GM12878 (cell line): ENCODE measurements at regions not wholly inside any gene's neighbourhood (a gene's known extent, or its start where the extent isn't known, plus 50 kb on each side); places are given as distances from the start of the nearest gene placed in this dataset.

Experiments used
- ATAC-seq: fragments of 200-7000 bp; cut with Tn5 transposase; 3 replicates; pipeline ENCODE4 v1.9.1; 2020; ENCODE audit warnings: mild to moderate bottlenecking, moderate library complexity
- BruUV-seq: library from RNA; stranded (reverse); fragments of 400-500 nt; replicated peaks from 2 replicates; lab custom pipeline; 2021; lab: Mats Ljungman, UMichigan
- CTCF ChIA-PET: fragments of 300-600 bp; sonication (Branson Sonifier 250); formaldehyde crosslinking; extraction: SDS; loops from one replicate; lab custom pipeline; 2021; ENCODE audit warnings: inconsistent platforms; lab: Yijun Ruan, JAX
- POLR2A ChIA-PET: fragments of 350-600 bp; formaldehyde crosslinking; extraction: SDS; loops from one replicate; lab custom pipeline; 2021; ENCODE audit warnings: inconsistent platforms; lab: Charles Lee
- RAD21 ChIA-PET: fragments of 300-600 bp; sonication (Branson Sonifier 250); formaldehyde crosslinking; loops from one replicate; lab custom pipeline; 2023; ENCODE audit warnings: antibody characterized with exemption; ENCODE audit not compliant: unreplicated experiment; lab: Charles Lee
- SMC1A ChIA-PET: fragments of 300-600 bp; sonication (Branson Sonifier 250); formaldehyde crosslinking; loops from one replicate; lab custom pipeline; 2023; ENCODE audit not compliant: unreplicated experiment, uncharacterized antibody; lab: Charles Lee
- DNase-seq: peaks from one replicate; pipeline ENCODE4 v3.0.0-alpha.2; 2011; ENCODE audit warnings: low read depth, low spot score
- FAIRE-seq: peaks from 3 replicates; lab custom pipeline; 2011; peaks lifted over from hg19 to GRCh38; lab: Jason Lieb, UNC
- H2AFZ ChIP-seq: 2 replicates; pipeline ENCODE4 v1.6.0; 2011; ENCODE audit warnings: low read depth, low read length, control low read depth; ENCODE audit not compliant: control insufficient read depth
- H3K27ac ChIP-seq: 2 replicates; pipeline ENCODE4 v1.5.1; 2011; ENCODE audit warnings: control low read depth; ENCODE audit not compliant: control insufficient read depth, insufficient read depth
- H3K27me3 ChIP-seq, 2 experiments: replicated peaks in 1 of 2; 2 replicates each; pipeline versions ENCODE4 v1.6.0 to v1.6.1; 2011; ENCODE audit warnings: low read length in 1 of 2; ENCODE audit not compliant: control insufficient read depth in 2 of 2, insufficient read depth in 2 of 2
- H3K36me3 ChIP-seq, 2 experiments: 2 replicates each; pipeline ENCODE4 v1.5.1; 2011; ENCODE audit warnings: low read length in 1 of 2; ENCODE audit not compliant: control insufficient read depth in 2 of 2, insufficient read depth in 2 of 2
- H3K4me1 ChIP-seq: 2 replicates; pipeline ENCODE4 v1.6.1; 2011; ENCODE audit warnings: mild to moderate bottlenecking, low read length, moderate library complexity, mixed read lengths; ENCODE audit not compliant: control insufficient read depth, insufficient read depth
- H3K4me2 ChIP-seq: 2 replicates; pipeline ENCODE4 v1.6.0; 2011; ENCODE audit warnings: control low read depth; ENCODE audit not compliant: control insufficient read depth, insufficient read depth
- H3K4me3 ChIP-seq: fragments of 200-600 bp; sonication (generic); 2 replicates; pipeline ENCODE4 v1.5.1; 2016
- H3K79me2 ChIP-seq: 2 replicates; pipeline ENCODE4 v1.6.0; 2011; ENCODE audit warnings: low read length; ENCODE audit not compliant: control insufficient read depth, insufficient read depth
- H3K9ac ChIP-seq: 2 replicates; pipeline ENCODE4 v1.8.0; 2011; ENCODE audit warnings: low read length, control low read depth, mixed read lengths; ENCODE audit not compliant: control insufficient read depth, insufficient read depth
- H3K9me3 ChIP-seq: replicated peaks from 3 replicates; pipeline ENCODE4 v1.5.1; 2011; ENCODE audit warnings: mild to moderate bottlenecking, low read length; ENCODE audit not compliant: control insufficient read depth, insufficient read depth
- H4K20me1 ChIP-seq: 2 replicates; pipeline ENCODE4 v1.6.0; 2011; ENCODE audit not compliant: control insufficient read depth, insufficient read depth
- CBX3 ChIP-seq: fragments of 200-600 bp; sonication (generic); IDR thresholded peaks from 2 replicates; pipeline ENCODE4 v1.6.1; 2016; ENCODE audit warnings: low read depth, borderline replicate concordance
- IKZF1 ChIP-seq: fragments of 450-650 bp; conservative IDR thresholded peaks from 2 replicates; pipeline ENCODE4 v1.6.1; 2017; ENCODE audit warnings: antibody characterized with exemption, mild to moderate bottlenecking
- TBL1XR1 ChIP-seq: IDR thresholded peaks from 2 replicates; pipeline ENCODE4 v1.6.1; 2012; ENCODE audit warnings: low read depth, low read length, improper control_type of control experiment
- ZNF24 ChIP-seq: fragments of 450-650 bp; IDR thresholded peaks from 2 replicates; pipeline ENCODE4 v1.6.1; 2017; ENCODE audit warnings: antibody characterized with exemption, mild to moderate bottlenecking
- WGBS: methylation state at CpG from one replicate; pipeline ENCODE4 v1.1.6; 2016; ENCODE audit warnings: low lambda C conversion rate; ENCODE audit not compliant: insufficient replicate concordance, insufficient coverage; ENCODE audit errors: missing lambda C conversion rate; 5-methylcytosine and 5-hydroxymethylcytosine counted together
- in situ Hi-C: fragments of 300-500 bp; cut with MboI; formaldehyde crosslinking; loops from 9 replicates; pipeline ENCODE4 v1.14.3; 2018; ENCODE audit warnings: mixed read lengths
- intact Hi-C: fragments of 100-400 bp; cut with micrococcal nuclease; formaldehyde crosslinking; loops from one replicate; pipeline ENCODE4 v1.14.2; 2022; ENCODE audit not compliant: unreplicated experiment
- TF ChIP-seq, protein P1 (sequence below): IDR thresholded peaks from 2 replicates; pipeline ENCODE4 v1.6.1; 2012; ENCODE audit warnings: low read length, inconsistent platforms
- TF ChIP-seq, protein P2 (sequence below): fragments of 450-650 bp; formaldehyde crosslinking; IDR thresholded peaks from 2 replicates; pipeline ENCODE4 v1.4.0; 2020; ENCODE audit warnings: mild to moderate bottlenecking, moderate library complexity

DNA sequence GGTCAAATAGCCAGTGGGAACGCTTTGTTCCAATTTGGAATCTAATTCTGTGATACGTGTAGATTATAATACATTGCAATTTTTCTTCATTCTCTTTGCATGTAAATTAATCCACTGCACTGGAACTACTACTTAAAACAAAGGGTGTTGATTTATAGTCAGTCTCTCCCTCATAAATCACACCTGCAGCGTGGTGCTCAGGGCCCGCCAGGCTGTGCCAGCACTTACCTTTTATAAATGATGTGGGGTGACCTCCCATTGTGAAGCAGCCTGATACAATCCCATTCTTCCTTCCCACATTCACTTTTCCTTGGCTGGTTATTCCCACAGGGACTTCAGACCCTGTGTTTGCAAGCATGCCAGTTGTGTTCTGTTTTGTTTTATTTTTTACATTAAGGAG is 302.3 kb upstream of the ID2 start:
- intact Hi-C loops (loop anchor here (2.0 to 5.0 kb wide), 2 partner anchors 67 to 77 kb away; no protein-coding TSS in a partner anchor), in situ Hi-C loops (no loop called here)
- TF ChIP-seq TBL1XR1 = no peak
- no peak for TF ChIP-seq ZNF24
- TF ChIP-seq, protein P1, sequence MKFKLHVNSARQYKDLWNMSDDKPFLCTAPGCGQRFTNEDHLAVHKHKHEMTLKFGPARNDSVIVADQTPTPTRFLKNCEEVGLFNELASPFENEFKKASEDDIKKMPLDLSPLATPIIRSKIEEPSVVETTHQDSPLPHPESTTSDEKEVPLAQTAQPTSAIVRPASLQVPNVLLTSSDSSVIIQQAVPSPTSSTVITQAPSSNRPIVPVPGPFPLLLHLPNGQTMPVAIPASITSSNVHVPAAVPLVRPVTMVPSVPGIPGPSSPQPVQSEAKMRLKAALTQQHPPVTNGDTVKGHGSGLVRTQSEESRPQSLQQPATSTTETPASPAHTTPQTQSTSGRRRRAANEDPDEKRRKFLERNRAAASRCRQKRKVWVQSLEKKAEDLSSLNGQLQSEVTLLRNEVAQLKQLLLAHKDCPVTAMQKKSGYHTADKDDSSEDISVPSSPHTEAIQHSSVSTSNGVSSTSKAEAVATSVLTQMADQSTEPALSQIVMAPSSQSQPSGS = no peak
- TF ChIP-seq CBX3 = no peak
- TF ChIP-seq IKZF1 = no peak
- TF ChIP-seq, protein P2, sequence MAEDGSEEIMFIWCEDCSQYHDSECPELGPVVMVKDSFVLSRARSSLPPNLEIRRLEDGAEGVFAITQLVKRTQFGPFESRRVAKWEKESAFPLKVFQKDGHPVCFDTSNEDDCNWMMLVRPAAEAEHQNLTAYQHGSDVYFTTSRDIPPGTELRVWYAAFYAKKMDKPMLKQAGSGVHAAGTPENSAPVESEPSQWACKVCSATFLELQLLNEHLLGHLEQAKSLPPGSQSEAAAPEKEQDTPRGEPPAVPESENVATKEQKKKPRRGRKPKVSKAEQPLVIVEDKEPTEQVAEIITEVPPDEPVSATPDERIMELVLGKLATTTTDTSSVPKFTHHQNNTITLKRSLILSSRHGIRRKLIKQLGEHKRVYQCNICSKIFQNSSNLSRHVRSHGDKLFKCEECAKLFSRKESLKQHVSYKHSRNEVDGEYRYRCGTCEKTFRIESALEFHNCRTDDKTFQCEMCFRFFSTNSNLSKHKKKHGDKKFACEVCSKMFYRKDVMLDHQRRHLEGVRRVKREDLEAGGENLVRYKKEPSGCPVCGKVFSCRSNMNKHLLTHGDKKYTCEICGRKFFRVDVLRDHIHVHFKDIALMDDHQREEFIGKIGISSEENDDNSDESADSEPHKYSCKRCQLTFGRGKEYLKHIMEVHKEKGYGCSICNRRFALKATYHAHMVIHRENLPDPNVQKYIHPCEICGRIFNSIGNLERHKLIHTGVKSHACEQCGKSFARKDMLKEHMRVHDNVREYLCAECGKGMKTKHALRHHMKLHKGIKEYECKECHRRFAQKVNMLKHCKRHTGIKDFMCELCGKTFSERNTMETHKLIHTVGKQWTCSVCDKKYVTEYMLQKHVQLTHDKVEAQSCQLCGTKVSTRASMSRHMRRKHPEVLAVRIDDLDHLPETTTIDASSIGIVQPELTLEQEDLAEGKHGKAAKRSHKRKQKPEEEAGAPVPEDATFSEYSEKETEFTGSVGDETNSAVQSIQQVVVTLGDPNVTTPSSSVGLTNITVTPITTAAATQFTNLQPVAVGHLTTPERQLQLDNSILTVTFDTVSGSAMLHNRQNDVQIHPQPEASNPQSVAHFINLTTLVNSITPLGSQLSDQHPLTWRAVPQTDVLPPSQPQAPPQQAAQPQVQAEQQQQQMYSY (CRISPR knock-in tag) = no peak
- FAIRE-seq = no peak
- RAD21 ChIA-PET = interaction anchor here (0.9 to 2.5 kb wide), 6 partner anchors 9 to 164 kb away, joined by 3 to 13 read pairs (median 4); no protein-coding TSS in a partner anchor
- H3K79me2 ChIP-seq = no peaks in the 10 kb centered on the region
- SMC1A ChIA-PET = interaction anchor here (0.9 to 5.1 kb wide), 10 partner anchors 9 to 126 kb away, joined by 3 to 43 read pairs (median 6); no protein-coding TSS in a partner anchor
- DNase-seq = no peak
- no peaks in the 10 kb centered on the region for H3K27me3 ChIP-seq
- H3K4me1 ChIP-seq = peaks cover 33% of the 10 kb centered on the region
- H2AFZ ChIP-seq = no peak overlapping the region
- no peaks in the 10 kb centered on the region for H3K36me3 ChIP-seq
- H3K4me2 ChIP-seq = no peak overlapping the region
- WGBS = 73% methylated on average over 4 of the region's 4 CpGs
- POLR2A ChIA-PET = no interaction called here
- no TSS peak for BruUV-seq
- ATAC-seq = no peak
- no peaks in the 10 kb centered on the region for H3K9me3 ChIP-seq
- H3K9ac ChIP-seq = no peak overlapping the region
- CTCF ChIA-PET = interaction anchor here (1.1 kb wide), 2 partner anchors 27 to 67 kb away, joined by 3 to 5 read pairs; no protein-coding TSS in a partner anchor
- no peak overlapping the region for H3K4me3 ChIP-seq
- H3K27ac ChIP-seq = no peak overlapping the region
- no peaks in the 10 kb centered on the region; the same call in 1 of the 2 replicates for H4K20me1 ChIP-seq
